Keratinocyte (primary cell): ENCODE measurements at regions not wholly inside any gene's neighbourhood (a gene's known extent, or its start where the extent isn't known, plus 50 kb on each side); places are given as distances from the start of the nearest gene placed in this dataset.

Experiments used
- DNase-seq: peaks from one replicate; pipeline ENCODE4 v3.0.0-alpha.2; 2011; ENCODE audit warnings: low read depth, missing footprints, low spot score
- FAIRE-seq: peaks from 2 replicates; lab custom pipeline; 2011; peaks lifted over from hg19 to GRCh38; lab: Jason Lieb, UNC
- H2AFZ ChIP-seq: 2 replicates; pipeline ENCODE4 v1.6.0; 2012; ENCODE audit warnings: low read length, control low read depth, inconsistent platforms; ENCODE audit not compliant: control insufficient read depth
- H3K27ac ChIP-seq: 2 replicates; pipeline ENCODE4 v1.5.1; 2011; ENCODE audit warnings: low read length; ENCODE audit not compliant: control insufficient read depth, insufficient read depth
- H3K27me3 ChIP-seq: 3 replicates; pipeline ENCODE4 v1.6.0; 2011; ENCODE audit warnings: low read length; ENCODE audit not compliant: control insufficient read depth, insufficient read depth; ENCODE audit errors: extremely low read depth
- H3K36me3 ChIP-seq, 2 experiments: 2 replicates in 1 of 2; 3 replicates in 1 of 2; pipeline ENCODE4 v1.5.1; 2011; ENCODE audit warnings: low read length in 2 of 2, mild to moderate bottlenecking in 1 of 2; ENCODE audit not compliant: control insufficient read depth in 2 of 2, insufficient read depth in 2 of 2; ENCODE audit errors: extremely low read depth in 1 of 2
- H3K4me1 ChIP-seq: 3 replicates; pipeline ENCODE4 v1.5.1; 2011; ENCODE audit warnings: low read length; ENCODE audit not compliant: control insufficient read depth, insufficient read depth; ENCODE audit errors: extremely low read depth
- H3K4me2 ChIP-seq: 3 replicates; pipeline ENCODE4 v1.6.0; 2011; ENCODE audit warnings: low read depth, low read length; ENCODE audit not compliant: control insufficient read depth, insufficient read depth; ENCODE audit errors: extremely low read depth
- H3K4me3 ChIP-seq, 3 experiments: fragments of 200-600 bp in 1 of 3; sonication (generic) in 1 of 3; 2 replicates in 2 of 3; 3 replicates in 1 of 3; pipeline ENCODE4 v1.5.1; 2011 to 2016; ENCODE audit warnings: low read length in 3 of 3, mild to moderate bottlenecking in 3 of 3, control low read depth in 2 of 3, inconsistent platforms in 1 of 3, low read depth in 1 of 3, mixed read lengths in 1 of 3, mixed run types in 1 of 3, moderate library complexity in 1 of 3; ENCODE audit not compliant: control insufficient read depth in 2 of 3, insufficient read depth in 2 of 3; ENCODE audit errors: extremely low read depth in 1 of 3
- H3K79me2 ChIP-seq: 2 replicates; pipeline ENCODE4 v1.6.0; 2012; ENCODE audit warnings: low read length; ENCODE audit not compliant: control insufficient read depth, insufficient read depth
- H3K9ac ChIP-seq: 3 replicates; pipeline ENCODE4 v1.6.0; 2011; ENCODE audit warnings: low read length; ENCODE audit not compliant: control insufficient read depth, insufficient read depth; ENCODE audit errors: extremely low read depth
- H3K9me1 ChIP-seq: 3 replicates; pipeline ENCODE4 v1.6.0; 2011; ENCODE audit warnings: low read length; ENCODE audit not compliant: control insufficient read depth, insufficient read depth; ENCODE audit errors: extremely low read depth
- H3K9me3 ChIP-seq: 2 replicates; pipeline ENCODE4 v1.5.1; 2012; ENCODE audit warnings: low read depth, low read length; ENCODE audit not compliant: control insufficient read depth
- H4K20me1 ChIP-seq: 3 replicates; pipeline ENCODE4 v1.6.0; 2011; ENCODE audit warnings: low read length; ENCODE audit not compliant: control insufficient read depth, insufficient read depth; ENCODE audit errors: extremely low read depth
- EZH2 ChIP-seq: IDR thresholded peaks from one replicate; pipeline ENCODE4 v1.6.1; 2012; ENCODE audit warnings: inconsistent platforms, mild to moderate bottlenecking, low read length, moderate library complexity
- dilution Hi-C: fragments of 300-500 bp; cut with MboI; formaldehyde crosslinking; loops from one replicate; pipeline ENCODE4 v1.7.0; 2020; ENCODE audit warnings: low sequenced_read_pairs; ENCODE audit not compliant: extremely low pct_ligation_motif_present
- TF ChIP-seq, protein P1 (sequence below), 3 experiments: IDR thresholded peaks in 1 of 3; conservative IDR thresholded peaks in 1 of 3; optimal IDR thresholded peaks in 1 of 3; 2 replicates in 2 of 3; 3 replicates in 1 of 3; pipeline versions ENCODE3 to v1.5.1; 2011; ENCODE audit warnings: low read length in 3 of 3, mild to moderate bottlenecking in 3 of 3, moderate library complexity in 2 of 3, control low read depth in 1 of 3, inconsistent platforms in 1 of 3; ENCODE audit not compliant: insufficient read depth in 2 of 3; ENCODE audit errors: extremely low read depth in 1 of 3

GRCh38 chr1:57795886-57796285, 372.0 kb upstream of the DAB1 start:
- no peaks in the 10 kb centered on the region for H4K20me1 ChIP-seq
- H2AFZ ChIP-seq, result no peak overlapping the region
- H3K4me3 ChIP-seq, result no peak overlapping the region
- no peak overlapping the region for H3K27ac ChIP-seq
- DNase-seq (no peak), FAIRE-seq (no peak)
- H3K9me1 ChIP-seq, result no peaks in the 10 kb centered on the region
- H3K9ac ChIP-seq, result no peak overlapping the region
- TF ChIP-seq, protein P1, sequence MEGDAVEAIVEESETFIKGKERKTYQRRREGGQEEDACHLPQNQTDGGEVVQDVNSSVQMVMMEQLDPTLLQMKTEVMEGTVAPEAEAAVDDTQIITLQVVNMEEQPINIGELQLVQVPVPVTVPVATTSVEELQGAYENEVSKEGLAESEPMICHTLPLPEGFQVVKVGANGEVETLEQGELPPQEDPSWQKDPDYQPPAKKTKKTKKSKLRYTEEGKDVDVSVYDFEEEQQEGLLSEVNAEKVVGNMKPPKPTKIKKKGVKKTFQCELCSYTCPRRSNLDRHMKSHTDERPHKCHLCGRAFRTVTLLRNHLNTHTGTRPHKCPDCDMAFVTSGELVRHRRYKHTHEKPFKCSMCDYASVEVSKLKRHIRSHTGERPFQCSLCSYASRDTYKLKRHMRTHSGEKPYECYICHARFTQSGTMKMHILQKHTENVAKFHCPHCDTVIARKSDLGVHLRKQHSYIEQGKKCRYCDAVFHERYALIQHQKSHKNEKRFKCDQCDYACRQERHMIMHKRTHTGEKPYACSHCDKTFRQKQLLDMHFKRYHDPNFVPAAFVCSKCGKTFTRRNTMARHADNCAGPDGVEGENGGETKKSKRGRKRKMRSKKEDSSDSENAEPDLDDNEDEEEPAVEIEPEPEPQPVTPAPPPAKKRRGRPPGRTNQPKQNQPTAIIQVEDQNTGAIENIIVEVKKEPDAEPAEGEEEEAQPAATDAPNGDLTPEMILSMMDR (optimal IDR thresholded peaks at IDR 0.05 in 1 of 3, IDR thresholded peaks at IDR 0.05 in 1 of 3, conservative IDR thresholded peaks at IDR 0.05 in 1 of 3; ENCODE audit: extremely low read depth in 1 of 3, insufficient read depth in 2 of 3, low read length in 3 of 3), result no peak
- TF ChIP-seq EZH2, result no peak
- H3K27me3 ChIP-seq, result no peaks in the 10 kb centered on the region
- no peak overlapping the region for H3K4me2 ChIP-seq
- H3K4me1 ChIP-seq, result no peaks in the 10 kb centered on the region
- H3K79me2 ChIP-seq, result no peaks in the 10 kb centered on the region
- H3K36me3 ChIP-seq, result no peaks in the 10 kb centered on the region
- dilution Hi-C loops, result no loop called here
- no peaks in the 10 kb centered on the region for H3K9me3 ChIP-seq

DNA sequence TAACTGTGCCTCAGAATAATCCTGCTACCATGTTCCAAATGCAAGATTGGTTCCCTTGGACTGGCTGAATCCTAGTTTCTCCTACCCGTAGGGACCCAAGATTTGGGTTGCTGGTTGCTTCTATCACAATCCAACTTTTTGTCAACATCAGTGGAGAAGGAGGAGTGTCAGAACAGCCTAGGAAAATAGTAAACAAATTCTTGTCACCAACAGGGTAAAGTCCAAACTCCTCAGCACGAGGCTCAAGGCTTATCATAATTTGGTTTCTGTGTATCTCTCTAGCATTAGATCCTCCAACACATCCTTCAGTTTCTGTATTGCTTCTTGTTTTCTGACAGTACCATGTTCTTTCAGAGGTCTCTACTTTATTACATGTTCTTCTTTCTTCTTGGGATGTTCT, 370.2 kb upstream of the DAB1 start:
- TF ChIP-seq EZH2, result no peak
- TF ChIP-seq, protein P1 (optimal IDR thresholded peaks at IDR 0.05 in 1 of 3, IDR thresholded peaks at IDR 0.05 in 1 of 3, conservative IDR thresholded peaks at IDR 0.05 in 1 of 3; ENCODE audit: extremely low read depth in 1 of 3, insufficient read depth in 2 of 3, low read length in 3 of 3), result no peak
- dilution Hi-C loops, result no loop called here
- H3K79me2 ChIP-seq, result no peaks in the 10 kb centered on the region
- H3K9me3 ChIP-seq, result no peaks in the 10 kb centered on the region
- H3K9ac ChIP-seq, result no peak overlapping the region
- no peak overlapping the region for H3K4me2 ChIP-seq
- no peak overlapping the region for H3K4me3 ChIP-seq
- FAIRE-seq (no peak), DNase-seq (no peak)
- H3K27ac ChIP-seq, result no peak overlapping the region
- no peaks in the 10 kb centered on the region for H4K20me1 ChIP-seq
- no peaks in the 10 kb centered on the region for H3K27me3 ChIP-seq
- H2AFZ ChIP-seq, result no peak overlapping the region
- H3K9me1 ChIP-seq, result no peaks in the 10 kb centered on the region
- H3K4me1 ChIP-seq, result no peaks in the 10 kb centered on the region
- H3K36me3 ChIP-seq, result no peaks in the 10 kb centered on the region
